Body of pancreas (tissue), 4 donors: ENCODE measurements at regions not wholly inside any gene's neighbourhood (a gene's known extent, or its start where the extent isn't known, plus 50 kb on each side); places are given as distances from the start of the nearest gene placed in this dataset.
"Not testable (repeated sequence)": the region's sequence is repeated elsewhere in the genome, so short reads cannot be mapped to it uniquely, and the experiment has no call there.

Experiments
- ATAC-seq: fragments of 150-250 bp; one replicate; pipeline ENCODE4 v1.9.1; 2016
- DNase-seq, 4 donors: peaks; one replicate each; pipeline ENCODE4 v3.0.0-alpha.2; 2019
- H3K27ac ChIP-seq, 4 donors: fragments of 200-600 bp; sonication (generic); 1 replicate in 3 of 4; 2 replicates in 1 of 4; pipeline versions ENCODE4 v1.5.1 to v1.6.1; 2016 to 2019; ENCODE audit warnings: mild to moderate bottlenecking in 1 of 4, mixed read lengths in 1 of 4, moderate library complexity in 1 of 4
- H3K27me3 ChIP-seq, 2 donors: fragments of 200-600 bp; sonication (generic); one replicate each; pipeline ENCODE4 v1.6.0; 2016; ENCODE audit warnings: mild to moderate bottlenecking in 1 of 2
- H3K36me3 ChIP-seq, 2 donors: fragments of 200-600 bp; sonication (generic); replicated peaks in 1 of 2; 2 replicates each; pipeline ENCODE4 v1.5.1; 2016; ENCODE audit warnings: low read depth in 2 of 2; ENCODE audit not compliant: insufficient read depth in 1 of 2
- H3K4me1 ChIP-seq: fragments of 200-600 bp; sonication (generic); one replicate; pipeline ENCODE4 v1.6.0; 2016
- H3K4me3 ChIP-seq, 2 donors: fragments of 200-600 bp; sonication (generic); 1 replicate in 1 of 2; 2 replicates in 1 of 2; pipeline ENCODE4 v1.5.1; 2016 to 2019
- H3K9me3 ChIP-seq, 3 donors: fragments of 200-600 bp; sonication (generic); 1 replicate in 2 of 3; 2 replicates in 1 of 3; pipeline ENCODE4 v1.5.1; 2016
- CTCF ChIP-seq, 7 experiments: fragments of 450-650 bp in 4 of 7; fragments of 200-600 bp in 3 of 7; sonication (generic) in 3 of 7; IDR thresholded peaks; one replicate each; pipeline ENCODE4 v1.5.1; 2016 to 2019; ENCODE audit warnings: antibody characterized with exemption in 7 of 7
- POLR2A ChIP-seq, 3 donors: fragments of 450-650 bp; IDR thresholded peaks; one replicate each; pipeline ENCODE4 v1.6.1; 2016; ENCODE audit warnings: antibody characterized with exemption in 3 of 3, mild to moderate bottlenecking in 2 of 3
- whole genome bisulfite sequencing, 2 donors: methylation state at CpG; one replicate each; pipeline ENCODE4 v1.1.5; 2017; 5-methylcytosine and 5-hydroxymethylcytosine counted together
- intact Hi-C: fragments of 100-400 bp; cut with DNase I; formaldehyde crosslinking; loops from one replicate; pipeline ENCODE4 v1.15.1; 2023

- intact Hi-C loops = no loop called here
- H3K27ac ChIP-seq = no peak overlapping the region
- 97 to 99% methylated on average over 12 to 24 of the region's 35 CpGs for WGBS, 2 donors
- no peaks in the 10 kb centered on the region for H3K36me3 ChIP-seq
- no peaks in the 10 kb centered on the region for H3K4me1 ChIP-seq
- DNase-seq (peak in 1 of 4 donors; percentile 10), ATAC-seq (no peak)
- no peak overlapping the region for H3K4me3 ChIP-seq
- no peak for TF ChIP-seq POLR2A (IDR thresholded peaks at IDR 0.05)
- no peak for TF ChIP-seq CTCF (IDR thresholded peaks at IDR 0.05)
- H3K9me3 ChIP-seq = no peaks in the 10 kb centered on the region
- no peaks in the 10 kb centered on the region for H3K27me3 ChIP-seq
Observed at GRCh38 chrX:26557691-26558321, 341.8 kb downstream of the MAGEB5 start.

GRCh38 chrX:26525768-26526167, 309.8 kb downstream of the MAGEB5 start:
- DNase-seq, H3K27me3 ChIP-seq, H3K27ac ChIP-seq, intact Hi-C loops, H3K4me3 ChIP-seq, ATAC-seq, H3K36me3 ChIP-seq, H3K4me1 ChIP-seq, H3K9me3 ChIP-seq: not testable (repeated sequence)
- WGBS, 2 donors = 31 to 41% methylated on average over 4 to 8 of the region's 8 CpGs

- H3K27ac ChIP-seq = no peak overlapping the region
- TF ChIP-seq CTCF (IDR thresholded peaks at IDR 0.05) = no peak
- no peak for TF ChIP-seq POLR2A (IDR thresholded peaks at IDR 0.05)
- no peaks in the 10 kb centered on the region for H3K27me3 ChIP-seq
- H3K4me3 ChIP-seq = no peak overlapping the region
- DNase-seq (no peak), ATAC-seq (no peak)
- intact Hi-C loops = no loop called here
- WGBS, 2 donors = 34 to 46% methylated on average over 2 of the region's 2 CpGs
- no peaks in the 10 kb centered on the region for H3K9me3 ChIP-seq
- no peaks in the 10 kb centered on the region for H3K4me1 ChIP-seq
- H3K36me3 ChIP-seq = no peaks in the 10 kb centered on the region
Observed at GRCh38 chrX:26522501-26522900, 306.5 kb downstream of the MAGEB5 start.

GRCh38 chrX:26511589-26512363, 295.8 kb downstream of the MAGEB5 start:
- no peaks in the 10 kb centered on the region for H3K4me1 ChIP-seq
- H3K9me3 ChIP-seq = no peaks in the 10 kb centered on the region
- ATAC-seq (no peak), DNase-seq (no peak)
- H3K27ac ChIP-seq = no peak overlapping the region
- WGBS, 2 donors = 66 to 72% methylated on average over 5 of the region's 5 CpGs
- H3K36me3 ChIP-seq = no peaks in the 10 kb centered on the region
- intact Hi-C loops = no loop called here
- TF ChIP-seq CTCF (IDR thresholded peaks at IDR 0.05) (no peak), POLR2A (IDR thresholded peaks at IDR 0.05) (no peak)
- no peaks in the 10 kb centered on the region for H3K27me3 ChIP-seq
- H3K4me3 ChIP-seq = no peak overlapping the region

- H3K4me1 ChIP-seq = no peaks in the 10 kb centered on the region
- no peaks in the 10 kb centered on the region for H3K9me3 ChIP-seq
- no peak for ATAC-seq
- H3K27me3 ChIP-seq = no peaks in the 10 kb centered on the region
- no peak for DNase-seq
- no peaks in the 10 kb centered on the region for H3K36me3 ChIP-seq
- TF ChIP-seq CTCF (IDR thresholded peaks at IDR 0.05) = no peak
- no peak for TF ChIP-seq POLR2A (IDR thresholded peaks at IDR 0.05)
- H3K4me3 ChIP-seq = no peak overlapping the region
- intact Hi-C loops = no loop called here
- H3K27ac ChIP-seq = no peak overlapping the region
- WGBS, 2 donors = 73 to 100% methylated on average over 1 to 5 of the region's 5 CpGs
Observed at GRCh38 chrX:26470941-26471340, 255.0 kb downstream of the MAGEB5 start.
